ES-I3 (cell line): ENCODE measurements at regions not wholly inside any gene's neighbourhood (a gene's known extent, or its start where the extent isn't known, plus 50 kb on each side); places are given as distances from the start of the nearest gene placed in this dataset.
"Not testable (repeated sequence)": the region's sequence is repeated elsewhere in the genome, so short reads cannot be mapped to it uniquely, and the experiment has no call there.

Experiments
- H3K36me3 ChIP-seq: 2 replicates; pipeline ENCODE4 v1.6.1; 2013; ENCODE audit warnings: mild to moderate bottlenecking, low read length, control low read depth, moderate library complexity; ENCODE audit not compliant: insufficient read depth
- H3K4me1 ChIP-seq: 2 replicates; pipeline ENCODE4 v1.6.1; 2013; ENCODE audit warnings: mild to moderate bottlenecking, control low read depth, low read length; ENCODE audit not compliant: insufficient read depth
- H3K9ac ChIP-seq: 2 replicates; pipeline ENCODE4 v1.6.1; 2013; ENCODE audit warnings: low read depth, mild to moderate bottlenecking, low read length, moderate library complexity
- H3K9me3 ChIP-seq: 2 replicates; pipeline ENCODE4 v1.6.1; 2013; ENCODE audit warnings: mild to moderate bottlenecking, low read length, moderate library complexity; ENCODE audit not compliant: control insufficient read depth, insufficient read depth

GRCh38 chr13:37510441-37510840, 88.1 kb downstream of the POSTN start:
- H3K4me1 ChIP-seq, result no peaks in the 10 kb centered on the region
- no peaks in the 10 kb centered on the region for H3K9me3 ChIP-seq
- H3K9ac ChIP-seq, result no peak overlapping the region
- no peaks in the 10 kb centered on the region for H3K36me3 ChIP-seq

GRCh38 chr13:37505531-37505930, 93.0 kb downstream of the POSTN start:
- H3K36me3 ChIP-seq, result no peaks in the 10 kb centered on the region
- no peak overlapping the region for H3K9ac ChIP-seq
- H3K4me1 ChIP-seq, result no peaks in the 10 kb centered on the region
- no peaks in the 10 kb centered on the region for H3K9me3 ChIP-seq

- Histone ChIP-seq H3K4me1 (no peaks in the 10 kb centered on the region), H3K9me3 (no peaks in the 10 kb centered on the region), H3K36me3 (no peaks in the 10 kb centered on the region), H3K9ac (no peak overlapping the region)
Observed at GRCh38 chr13:37504251-37504650, 94.3 kb downstream of the POSTN start.

GRCh38 chr13:37503287-37503686, 95.3 kb downstream of the POSTN start:
- H3K9me3 ChIP-seq, result no peaks in the 10 kb centered on the region
- no peak overlapping the region for H3K9ac ChIP-seq
- no peaks in the 10 kb centered on the region for H3K36me3 ChIP-seq
- no peaks in the 10 kb centered on the region for H3K4me1 ChIP-seq

- H3K9me3 ChIP-seq, H3K9ac ChIP-seq, H3K4me1 ChIP-seq, H3K36me3 ChIP-seq: not testable (repeated sequence)
Observed at GRCh38 chr13:37502303-37502993, 96.1 kb downstream of the POSTN start.

- Histone ChIP-seq H3K9me3 (no peaks in the 10 kb centered on the region), H3K36me3 (no peaks in the 10 kb centered on the region), H3K4me1 (no peaks in the 10 kb centered on the region), H3K9ac (no peak overlapping the region)
Observed at GRCh38 chr13:37501187-37501586, 97.4 kb downstream of the POSTN start.

GRCh38 chr13:37495046-37495445, 103.5 kb downstream of the POSTN start:
- Histone ChIP-seq H3K9me3 (no peaks in the 10 kb centered on the region), H3K4me1 (no peaks in the 10 kb centered on the region), H3K36me3 (no peaks in the 10 kb centered on the region), H3K9ac (no peak overlapping the region)

GRCh38 chr13:37493775-37494174, 104.8 kb downstream of the POSTN start:
- no peaks in the 10 kb centered on the region for H3K4me1 ChIP-seq
- no peaks in the 10 kb centered on the region for H3K9me3 ChIP-seq

GRCh38 chr13:37492741-37493514, 105.6 kb downstream of the POSTN start:
- H3K9ac ChIP-seq, result no peak overlapping the region
- no peaks in the 10 kb centered on the region for H3K36me3 ChIP-seq
- no peaks in the 10 kb centered on the region for H3K4me1 ChIP-seq
- H3K9me3 ChIP-seq, result no peaks in the 10 kb centered on the region

More at GRCh38 chr13:37493775-37494174, 104.8 kb downstream of the POSTN start:
- Histone ChIP-seq H3K36me3 (no peaks in the 10 kb centered on the region), H3K9ac (no peak overlapping the region)

GRCh38 chr13:37492075-37492474, 106.5 kb downstream of the POSTN start:
- H3K36me3 ChIP-seq, result no peaks in the 10 kb centered on the region
- H3K9ac ChIP-seq, result no peak overlapping the region
- no peaks in the 10 kb centered on the region for H3K4me1 ChIP-seq
- H3K9me3 ChIP-seq, result no peaks in the 10 kb centered on the region

- no peaks in the 10 kb centered on the region for H3K36me3 ChIP-seq
- no peak overlapping the region for H3K9ac ChIP-seq
- H3K4me1 ChIP-seq, result no peaks in the 10 kb centered on the region
- no peaks in the 10 kb centered on the region for H3K9me3 ChIP-seq
Observed at GRCh38 chr13:37491661-37492060, 106.9 kb downstream of the POSTN start.

- Histone ChIP-seq H3K9me3 (no peaks in the 10 kb centered on the region), H3K36me3 (no peaks in the 10 kb centered on the region), H3K4me1 (no peaks in the 10 kb centered on the region), H3K9ac (no peak overlapping the region)
Observed at GRCh38 chr13:37490176-37490779, 108.3 kb downstream of the POSTN start.

- Histone ChIP-seq H3K4me1 (no peaks in the 10 kb centered on the region), H3K36me3 (no peaks in the 10 kb centered on the region), H3K9ac (no peak overlapping the region), H3K9me3 (no peaks in the 10 kb centered on the region)
Observed at GRCh38 chr13:37488726-37489125, 109.8 kb downstream of the POSTN start.

GRCh38 chr13:37486171-37486681, 112.3 kb downstream of the POSTN start:
- H3K9ac ChIP-seq, result no peak overlapping the region
- H3K36me3 ChIP-seq, result no peaks in the 10 kb centered on the region
- no peaks in the 10 kb centered on the region for H3K9me3 ChIP-seq
- no peaks in the 10 kb centered on the region for H3K4me1 ChIP-seq

GRCh38 chr13:37485756-37486155, 112.8 kb downstream of the POSTN start:
- Histone ChIP-seq H3K36me3 (no peaks in the 10 kb centered on the region), H3K4me1 (no peaks in the 10 kb centered on the region), H3K9ac (no peak overlapping the region), H3K9me3 (no peaks in the 10 kb centered on the region)
